Calu3 (cell line): ENCODE measurements at regions not wholly inside any gene's neighbourhood (a gene's known extent, or its start where the extent isn't known, plus 50 kb on each side); places are given as distances from the start of the nearest gene placed in this dataset.
A peak's percentile ranks its signal among the peaks of the same experiment; 100 is the strongest.

Source experiments
- BruUV-seq: library from RNA; stranded (reverse); fragments of 400-500 nt; replicated peaks from 2 replicates; lab custom pipeline; 2021; lab: Mats Ljungman, UMichigan
- CTCF ChIA-PET: fragments of 300-600 bp; sonication (Branson Sonifier 250); formaldehyde crosslinking; loops from one replicate; lab custom pipeline; 2022; ENCODE audit warnings: antibody characterized with exemption; lab: Charles Lee
- DNase-seq: peaks from one replicate; pipeline ENCODE4 v3.0.0; 2022
- H3K27ac Mint-ChIP-seq: one replicate; pipeline ENCODE4 v1.8.0; 2022; ENCODE audit warnings: mixed read lengths; ENCODE audit not compliant: unreplicated experiment
- H3K27me3 Mint-ChIP-seq: one replicate; pipeline ENCODE4 v1.8.0; 2022; ENCODE audit warnings: mixed read lengths; ENCODE audit not compliant: unreplicated experiment
- H3K36me3 Mint-ChIP-seq: one replicate; pipeline ENCODE4 v1.8.0; 2022; ENCODE audit warnings: mild to moderate bottlenecking, moderate library complexity, mixed read lengths; ENCODE audit not compliant: insufficient read depth, unreplicated experiment
- H3K4me1 Mint-ChIP-seq: one replicate; pipeline ENCODE4 v1.8.0; 2022; ENCODE audit warnings: mild to moderate bottlenecking, low read depth, mixed read lengths; ENCODE audit not compliant: unreplicated experiment
- H3K4me3 Mint-ChIP-seq: one replicate; pipeline ENCODE4 v1.8.0; 2022; ENCODE audit warnings: mild to moderate bottlenecking, low read depth, moderate library complexity, mixed read lengths; ENCODE audit not compliant: unreplicated experiment
- H3K9me3 Mint-ChIP-seq: one replicate; pipeline ENCODE4 v1.8.0; 2022; ENCODE audit warnings: low read depth, mixed read lengths; ENCODE audit not compliant: unreplicated experiment
- intact Hi-C: fragments of 100-400 bp; cut with micrococcal nuclease; formaldehyde crosslinking; loops from one replicate; pipeline ENCODE4 v1.10.0; 2022; ENCODE audit not compliant: unreplicated experiment
- TF ChIP-seq, protein P1 (sequence below): fragments of 200-600 bp; IDR thresholded peaks from one replicate; pipeline ENCODE4 v1.8.0; 2022; ENCODE audit warnings: antibody characterized with exemption; ENCODE audit not compliant: unreplicated experiment

DNA sequence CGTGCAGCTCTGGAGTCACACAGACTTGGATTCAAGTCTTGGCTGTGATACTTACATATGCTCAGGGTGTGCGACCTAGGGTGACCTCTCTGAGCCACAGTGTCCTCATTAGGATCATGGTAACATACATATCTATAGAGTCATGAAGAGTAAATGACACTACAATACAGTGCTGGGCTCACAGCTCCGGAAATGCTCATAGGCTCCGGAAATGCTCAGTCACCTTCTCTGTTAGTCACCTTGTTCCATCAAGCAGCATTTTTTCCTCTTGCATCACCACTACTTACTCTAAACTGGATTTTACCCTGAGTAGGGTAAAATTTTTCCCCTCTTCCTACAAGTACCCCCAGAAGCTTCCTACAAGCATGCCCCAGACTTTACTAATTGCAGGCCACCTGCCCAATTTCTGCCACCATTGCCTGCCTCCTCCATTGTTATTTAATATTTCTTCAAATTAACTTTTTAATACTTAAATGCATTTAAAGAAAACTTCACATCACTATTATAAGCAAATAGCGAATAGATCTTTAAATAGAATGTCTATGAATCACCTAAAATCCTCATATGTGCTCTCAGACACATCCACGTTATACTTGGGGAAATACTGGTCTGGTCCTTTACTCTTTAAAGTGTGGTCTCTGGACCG lies 147.6 kb upstream of the SPRY4 start:
- H3K4me1 Mint-ChIP-seq, result peaks cover 34% of the 10 kb centered on the region
- CTCF ChIA-PET, result no interaction called here
- H3K27ac Mint-ChIP-seq, result peak overlapping the region; percentile 86
- DNase-seq, result peak; percentile 56
- peaks cover 5% of the 10 kb centered on the region for H3K36me3 Mint-ChIP-seq
- no peaks in the 10 kb centered on the region for H3K27me3 Mint-ChIP-seq
- no TSS peak for BruUV-seq
- no peak overlapping the region for H3K4me3 Mint-ChIP-seq
- intact Hi-C loops, result no loop called here
- TF ChIP-seq, protein P1, sequence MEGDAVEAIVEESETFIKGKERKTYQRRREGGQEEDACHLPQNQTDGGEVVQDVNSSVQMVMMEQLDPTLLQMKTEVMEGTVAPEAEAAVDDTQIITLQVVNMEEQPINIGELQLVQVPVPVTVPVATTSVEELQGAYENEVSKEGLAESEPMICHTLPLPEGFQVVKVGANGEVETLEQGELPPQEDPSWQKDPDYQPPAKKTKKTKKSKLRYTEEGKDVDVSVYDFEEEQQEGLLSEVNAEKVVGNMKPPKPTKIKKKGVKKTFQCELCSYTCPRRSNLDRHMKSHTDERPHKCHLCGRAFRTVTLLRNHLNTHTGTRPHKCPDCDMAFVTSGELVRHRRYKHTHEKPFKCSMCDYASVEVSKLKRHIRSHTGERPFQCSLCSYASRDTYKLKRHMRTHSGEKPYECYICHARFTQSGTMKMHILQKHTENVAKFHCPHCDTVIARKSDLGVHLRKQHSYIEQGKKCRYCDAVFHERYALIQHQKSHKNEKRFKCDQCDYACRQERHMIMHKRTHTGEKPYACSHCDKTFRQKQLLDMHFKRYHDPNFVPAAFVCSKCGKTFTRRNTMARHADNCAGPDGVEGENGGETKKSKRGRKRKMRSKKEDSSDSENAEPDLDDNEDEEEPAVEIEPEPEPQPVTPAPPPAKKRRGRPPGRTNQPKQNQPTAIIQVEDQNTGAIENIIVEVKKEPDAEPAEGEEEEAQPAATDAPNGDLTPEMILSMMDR, result no peak
- no peaks in the 10 kb centered on the region for H3K9me3 Mint-ChIP-seq

DNA sequence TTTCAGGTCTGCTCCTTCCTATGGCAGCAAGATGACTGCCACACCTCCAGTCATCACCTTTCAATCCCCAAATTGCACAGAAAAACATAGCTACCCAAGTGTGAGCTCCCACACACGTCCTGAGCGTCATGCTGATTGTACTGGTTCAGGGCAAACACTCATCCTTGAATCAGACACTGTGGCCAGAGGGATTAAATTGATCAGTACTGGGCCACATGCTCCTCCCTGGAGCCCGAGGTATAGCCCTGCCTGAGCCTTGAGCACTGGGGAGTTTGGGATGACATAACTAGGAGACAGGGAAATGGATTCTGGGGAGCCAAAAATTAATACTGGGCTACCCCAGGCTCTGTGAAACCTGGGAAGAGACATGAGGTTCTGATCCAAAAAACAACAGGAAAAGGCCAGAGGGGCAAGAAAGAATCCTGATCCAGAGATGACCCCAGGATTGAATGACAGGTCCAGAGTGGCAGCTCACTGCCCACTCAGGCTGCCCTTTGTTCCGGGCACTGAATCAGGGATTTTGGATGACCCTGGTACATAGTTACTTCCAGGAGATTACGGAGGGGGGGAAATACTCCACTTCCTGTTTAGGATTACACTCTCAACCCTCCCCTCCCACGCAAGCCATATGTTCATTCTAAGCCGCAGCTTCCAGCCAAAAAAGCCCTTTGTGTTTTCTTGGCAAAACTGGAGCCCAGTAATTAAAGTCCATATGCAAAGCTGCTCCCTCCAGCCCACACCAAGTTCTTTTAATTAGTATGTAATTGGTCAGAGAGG lies 141.6 kb upstream of the SPRY4 start:
- DNase-seq, result no peak
- no peak overlapping the region for H3K4me3 Mint-ChIP-seq
- intact Hi-C loops, result no loop called here

DNA sequence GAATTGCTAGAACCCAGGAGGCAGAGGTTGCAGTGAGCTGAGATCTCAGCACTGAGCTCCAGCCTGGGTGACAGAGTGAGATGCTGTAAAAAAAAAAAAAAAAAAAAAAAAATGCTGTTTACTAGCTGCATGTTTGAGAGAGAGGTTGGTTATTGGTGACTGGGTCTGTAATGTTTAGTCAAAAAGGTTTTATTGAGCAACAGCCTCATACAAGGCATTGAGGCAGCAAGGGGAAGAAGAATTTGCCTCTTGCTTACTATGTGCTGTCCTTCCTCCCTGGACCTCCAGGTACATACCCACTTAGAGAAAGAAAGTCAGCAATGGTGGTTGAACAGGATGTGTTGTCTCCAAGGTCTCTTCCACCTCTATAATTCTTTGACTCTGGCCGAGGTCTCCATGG lies 140.7 kb upstream of the SPRY4 start:
- H3K36me3 Mint-ChIP-seq, result no peaks in the 10 kb centered on the region
- no peak for DNase-seq
- H3K4me1 Mint-ChIP-seq, result no peaks in the 10 kb centered on the region
- no peaks in the 10 kb centered on the region for H3K9me3 Mint-ChIP-seq
- no TSS peak for BruUV-seq
- intact Hi-C loops, result no loop called here
- no peaks in the 10 kb centered on the region for H3K27me3 Mint-ChIP-seq
- TF ChIP-seq, protein P1, result no peak
- no peak overlapping the region for H3K27ac Mint-ChIP-seq
- no peak overlapping the region for H3K4me3 Mint-ChIP-seq
- CTCF ChIA-PET, result interaction anchor here (0.6 kb wide), 1 partner anchor 83 kb away, joined by 3 read pairs; no protein-coding TSS in a partner anchor

More for the DNA sequence above, 141.6 kb upstream of the SPRY4 start:
- BruUV-seq, result no TSS peak
- CTCF ChIA-PET, result no interaction called here
- Mint-ChIP-seq H3K9me3 (no peaks in the 10 kb centered on the region), H3K27me3 (no peaks in the 10 kb centered on the region), H3K27ac (no peak overlapping the region), H3K4me1 (no peaks in the 10 kb centered on the region), H3K36me3 (no peaks in the 10 kb centered on the region)
- TF ChIP-seq, protein P1, result no peak

DNA sequence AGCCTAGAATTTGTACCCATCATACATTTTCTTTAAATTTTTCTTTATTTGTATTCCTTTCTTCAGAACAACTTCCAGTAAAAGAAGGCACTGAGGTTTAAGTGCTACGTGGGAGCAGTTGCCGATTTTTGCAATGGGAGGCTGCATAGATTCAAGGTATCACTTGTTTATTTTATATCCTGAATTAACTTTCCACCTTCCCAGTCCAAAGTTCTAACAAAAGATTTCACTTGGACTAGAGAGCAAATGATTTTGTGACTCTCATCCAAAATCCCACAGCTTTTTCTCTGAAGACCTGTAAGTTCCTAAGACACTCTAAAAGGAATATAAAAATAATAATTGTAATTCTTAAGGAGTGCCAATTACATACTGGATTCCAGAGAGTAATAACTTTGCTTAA lies 139.1 kb upstream of the SPRY4 start:
- CTCF ChIA-PET, result no interaction called here

More for the DNA sequence above, 139.1 kb upstream of the SPRY4 start:
- no peak for DNase-seq
- Mint-ChIP-seq H3K36me3 (no peaks in the 10 kb centered on the region), H3K4me1 (no peaks in the 10 kb centered on the region), H3K9me3 (no peaks in the 10 kb centered on the region), H3K4me3 (no peak overlapping the region), H3K27ac (no peak overlapping the region), H3K27me3 (no peaks in the 10 kb centered on the region)
- TF ChIP-seq, protein P1, result no peak
- BruUV-seq, result no TSS peak
- intact Hi-C loops, result no loop called here
